ENCODE measurements at regions not wholly inside any gene's neighbourhood (a gene's known extent, or its start where the extent isn't known, plus 50 kb on each side); places are given as distances from the start of the nearest gene placed in this dataset.

DNA sequence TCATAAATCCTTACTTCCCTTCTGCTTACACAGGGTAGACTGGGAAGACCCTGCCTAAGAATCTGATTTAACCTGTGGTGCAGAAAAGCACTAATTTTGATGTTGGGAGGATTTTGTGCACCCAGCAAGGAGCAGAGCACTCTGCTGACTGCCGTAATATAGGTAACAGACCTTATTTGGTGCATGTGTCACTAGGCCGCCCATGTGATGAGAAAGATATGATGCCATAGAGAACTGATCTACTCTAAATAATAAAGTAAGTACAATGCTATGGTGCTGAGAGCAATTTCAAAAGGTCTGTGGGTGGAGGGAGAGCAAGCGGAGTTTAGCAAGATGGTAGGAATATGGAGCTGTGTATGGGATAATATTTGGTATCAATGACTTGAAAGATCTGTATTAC lies 1663.6 kb upstream of the SEL1L start:
- TF ChIP-seq, protein P1, sequence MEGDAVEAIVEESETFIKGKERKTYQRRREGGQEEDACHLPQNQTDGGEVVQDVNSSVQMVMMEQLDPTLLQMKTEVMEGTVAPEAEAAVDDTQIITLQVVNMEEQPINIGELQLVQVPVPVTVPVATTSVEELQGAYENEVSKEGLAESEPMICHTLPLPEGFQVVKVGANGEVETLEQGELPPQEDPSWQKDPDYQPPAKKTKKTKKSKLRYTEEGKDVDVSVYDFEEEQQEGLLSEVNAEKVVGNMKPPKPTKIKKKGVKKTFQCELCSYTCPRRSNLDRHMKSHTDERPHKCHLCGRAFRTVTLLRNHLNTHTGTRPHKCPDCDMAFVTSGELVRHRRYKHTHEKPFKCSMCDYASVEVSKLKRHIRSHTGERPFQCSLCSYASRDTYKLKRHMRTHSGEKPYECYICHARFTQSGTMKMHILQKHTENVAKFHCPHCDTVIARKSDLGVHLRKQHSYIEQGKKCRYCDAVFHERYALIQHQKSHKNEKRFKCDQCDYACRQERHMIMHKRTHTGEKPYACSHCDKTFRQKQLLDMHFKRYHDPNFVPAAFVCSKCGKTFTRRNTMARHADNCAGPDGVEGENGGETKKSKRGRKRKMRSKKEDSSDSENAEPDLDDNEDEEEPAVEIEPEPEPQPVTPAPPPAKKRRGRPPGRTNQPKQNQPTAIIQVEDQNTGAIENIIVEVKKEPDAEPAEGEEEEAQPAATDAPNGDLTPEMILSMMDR (IDR thresholded peaks at IDR 0.05) = no peak
- no peak for TF ChIP-seq PHF8 (IDR thresholded peaks at IDR 0.05; ENCODE audit: borderline replicate concordance, low read depth)
- TF ChIP-seq CEBPB (IDR thresholded peaks at IDR 0.05) = no peak
- no peak for TF ChIP-seq JUN (IDR thresholded peaks at IDR 0.05)
- TF ChIP-seq REST (IDR thresholded peaks at IDR 0.05) = no peak
- no peak for TF ChIP-seq NFE2L2 (conservative IDR thresholded peaks at IDR 0.05; ENCODE audit: low read length)
- no peak for TF ChIP-seq EP300 (IDR thresholded peaks at IDR 0.05)
- TF ChIP-seq KDM1A (IDR thresholded peaks at IDR 0.05; ENCODE audit: low read depth) = no peak
- no peak for TF ChIP-seq RAD21 (conservative IDR thresholded peaks at IDR 0.05 in 1 of 2, IDR thresholded peaks at IDR 0.05 in 1 of 2)
- no peak for TF ChIP-seq ELK1 (IDR thresholded peaks at IDR 0.05; ENCODE audit: low read depth, low read length)
- no peak for TF ChIP-seq ZNF302 (CRISPR knock-in tag; IDR thresholded peaks at IDR 0.05)
- TF ChIP-seq PBX3 (IDR thresholded peaks at IDR 0.05) = no peak
- TF ChIP-seq RCOR1 (IDR thresholded peaks at IDR 0.05; ENCODE audit: low read depth, low read length) = no peak
- TF ChIP-seq, protein P2, sequence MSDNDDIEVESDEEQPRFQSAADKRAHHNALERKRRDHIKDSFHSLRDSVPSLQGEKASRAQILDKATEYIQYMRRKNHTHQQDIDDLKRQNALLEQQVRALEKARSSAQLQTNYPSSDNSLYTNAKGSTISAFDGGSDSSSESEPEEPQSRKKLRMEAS (IDR thresholded peaks at IDR 0.05) = no peak
